SK-N-SH (cell line): ENCODE measurements at regions not wholly inside any gene's neighbourhood (a gene's known extent, or its start where the extent isn't known, plus 50 kb on each side); places are given as distances from the start of the nearest gene placed in this dataset.

Experiments
- RFX5 ChIP-seq: IDR thresholded peaks from 2 replicates; pipeline ENCODE4 v1.6.1; 2012; ENCODE audit warnings: mild to moderate bottlenecking, improper control_type of control experiment, low read length
- TF ChIP-seq, protein P1 (sequence below): fragments of 200-600 bp; sonication (generic); IDR thresholded peaks from 2 replicates; pipeline ENCODE4 v1.6.1; 2017; ENCODE audit warnings: antibody characterized with exemption, mild to moderate bottlenecking, moderate library complexity

DNA sequence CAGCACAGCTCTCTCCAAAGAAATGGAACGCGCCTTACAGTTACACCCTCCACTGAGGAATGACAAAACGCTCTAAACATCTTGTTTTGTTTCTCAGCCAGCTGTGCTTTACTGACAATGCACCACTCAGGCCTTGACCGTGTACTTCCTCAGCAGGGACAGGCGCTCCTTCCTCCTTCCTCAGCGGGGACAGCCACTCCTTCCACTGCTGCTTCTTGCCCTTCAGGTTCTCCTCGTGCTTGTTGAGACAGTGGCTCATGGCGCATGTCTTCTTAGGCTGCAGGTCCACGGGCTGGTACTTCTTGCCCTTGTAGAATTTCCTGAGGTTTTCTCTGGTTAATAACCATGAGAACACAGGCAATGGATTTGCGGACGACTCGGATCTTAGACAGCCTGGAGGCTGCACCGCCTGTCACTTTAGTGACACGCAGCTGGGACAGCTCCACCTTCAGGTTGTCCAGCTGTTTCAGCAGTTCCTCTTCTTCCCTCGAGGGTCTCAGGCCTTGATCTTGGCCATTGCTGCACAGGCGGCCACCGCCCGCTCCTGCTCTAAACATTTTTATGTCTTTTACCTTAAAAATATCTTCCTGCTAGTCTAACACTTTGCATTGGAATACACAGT is 613.8 kb downstream of the BRD1 start:
- no peak for TF ChIP-seq RFX5
- TF ChIP-seq, protein P1, sequence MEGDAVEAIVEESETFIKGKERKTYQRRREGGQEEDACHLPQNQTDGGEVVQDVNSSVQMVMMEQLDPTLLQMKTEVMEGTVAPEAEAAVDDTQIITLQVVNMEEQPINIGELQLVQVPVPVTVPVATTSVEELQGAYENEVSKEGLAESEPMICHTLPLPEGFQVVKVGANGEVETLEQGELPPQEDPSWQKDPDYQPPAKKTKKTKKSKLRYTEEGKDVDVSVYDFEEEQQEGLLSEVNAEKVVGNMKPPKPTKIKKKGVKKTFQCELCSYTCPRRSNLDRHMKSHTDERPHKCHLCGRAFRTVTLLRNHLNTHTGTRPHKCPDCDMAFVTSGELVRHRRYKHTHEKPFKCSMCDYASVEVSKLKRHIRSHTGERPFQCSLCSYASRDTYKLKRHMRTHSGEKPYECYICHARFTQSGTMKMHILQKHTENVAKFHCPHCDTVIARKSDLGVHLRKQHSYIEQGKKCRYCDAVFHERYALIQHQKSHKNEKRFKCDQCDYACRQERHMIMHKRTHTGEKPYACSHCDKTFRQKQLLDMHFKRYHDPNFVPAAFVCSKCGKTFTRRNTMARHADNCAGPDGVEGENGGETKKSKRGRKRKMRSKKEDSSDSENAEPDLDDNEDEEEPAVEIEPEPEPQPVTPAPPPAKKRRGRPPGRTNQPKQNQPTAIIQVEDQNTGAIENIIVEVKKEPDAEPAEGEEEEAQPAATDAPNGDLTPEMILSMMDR: no peak
